Esophagus (tissue), 2 donors: ENCODE measurements at regions not wholly inside any gene's neighbourhood (a gene's known extent, or its start where the extent isn't known, plus 50 kb on each side); places are given as distances from the start of the nearest gene placed in this dataset.

Experiments
- H3K27ac ChIP-seq, 2 donors: one replicate each; pipeline ENCODE4 v1.5.1; 2013; ENCODE audit warnings: low read depth in 2 of 2, mild to moderate bottlenecking in 2 of 2, inconsistent platforms in 1 of 2, low read length in 1 of 2, moderate library complexity in 1 of 2
- H3K27me3 ChIP-seq, 2 donors: one replicate each; pipeline ENCODE4 v1.6.1; 2013; ENCODE audit warnings: low read length in 2 of 2, control low read depth in 1 of 2, mild to moderate bottlenecking in 1 of 2; ENCODE audit not compliant: insufficient read depth in 2 of 2, control insufficient read depth in 1 of 2
- H3K36me3 ChIP-seq, 2 donors: one replicate each; pipeline ENCODE4 v1.6.1; 2013; ENCODE audit warnings: low read length in 1 of 2; ENCODE audit not compliant: control insufficient read depth in 2 of 2, insufficient read depth in 2 of 2
- H3K4me1 ChIP-seq, 2 donors: one replicate each; pipeline ENCODE4 v1.6.1; 2013; ENCODE audit warnings: low read length in 1 of 2; ENCODE audit not compliant: control insufficient read depth in 2 of 2, insufficient read depth in 2 of 2
- H3K4me3 ChIP-seq, 2 donors: one replicate each; pipeline ENCODE4 v1.5.1; 2013; ENCODE audit warnings: low read length in 2 of 2, mild to moderate bottlenecking in 2 of 2, low read depth in 1 of 2, moderate library complexity in 1 of 2
- H3K9me3 ChIP-seq, 2 donors: one replicate each; pipeline ENCODE4 v1.6.1; 2013; ENCODE audit warnings: mild to moderate bottlenecking in 2 of 2, low read depth in 1 of 2, low read length in 1 of 2, moderate library complexity in 1 of 2; ENCODE audit not compliant: control insufficient read depth in 2 of 2, insufficient read depth in 1 of 2
- WGBS, 2 donors: extraction: QIAGEN DNeasy Blood & Tissue Kit; methylation state at CpG; one replicate each; pipeline ENCODE4 v1.1.7; 2013; 5-methylcytosine and 5-hydroxymethylcytosine counted together
- donor health status: healthy with polysubstance abuse.
- donor health status: Bipolar disorder and iron deficiency.

DNA sequence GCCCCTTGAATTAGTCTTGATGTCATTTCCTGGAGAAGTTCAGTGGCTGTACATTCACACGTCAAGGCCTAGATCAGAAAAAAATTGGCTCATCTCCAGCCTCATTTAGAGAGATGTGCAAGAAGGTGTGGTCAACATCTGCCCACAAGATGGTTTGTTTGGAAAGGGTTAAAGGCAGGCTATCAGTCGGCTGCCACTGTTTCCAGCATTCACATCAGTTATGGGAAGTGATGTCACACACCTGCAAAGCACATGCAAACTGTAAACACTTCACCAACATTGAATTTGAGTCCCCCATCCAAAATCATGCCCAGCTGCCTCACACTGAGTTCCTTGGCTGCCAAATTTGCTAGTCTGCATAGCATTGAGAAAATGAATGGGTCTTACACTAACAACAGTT lies 498.3 kb upstream of the INTU start:
- Histone ChIP-seq H3K4me1 (no peaks in the 10 kb centered on the region), H3K4me3 (no peak overlapping the region), H3K27ac (no peak overlapping the region), H3K27me3 (no peaks in the 10 kb centered on the region), H3K9me3 (no peaks in the 10 kb centered on the region), H3K36me3 (no peaks in the 10 kb centered on the region)
- 20 to 32% methylated on average over 2 of the region's 2 CpGs for WGBS, 2 donors

DNA sequence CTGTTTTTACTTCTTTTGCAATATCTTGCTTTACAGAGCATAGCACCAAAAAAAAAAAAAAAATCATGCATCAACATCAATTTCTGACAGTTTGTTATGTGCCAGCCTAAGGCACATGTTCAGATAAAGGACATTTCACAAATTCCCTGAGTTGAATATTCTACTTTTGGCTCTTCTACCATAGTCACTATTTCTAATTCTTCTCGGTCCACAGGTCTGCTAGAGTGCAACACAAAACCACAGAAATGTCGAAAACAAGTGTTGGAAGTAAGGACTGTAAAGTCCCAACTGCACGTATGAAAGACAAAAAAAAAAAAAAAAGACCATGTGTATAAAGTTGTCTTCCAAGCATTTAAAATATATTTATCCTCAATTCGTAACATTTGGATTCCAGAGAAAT lies 494.2 kb upstream of the INTU start:
- no peak overlapping the region for H3K27ac ChIP-seq
- no peaks in the 10 kb centered on the region for H3K9me3 ChIP-seq
- no peaks in the 10 kb centered on the region for H3K27me3 ChIP-seq
- no peaks in the 10 kb centered on the region for H3K36me3 ChIP-seq
- H3K4me1 ChIP-seq: no peaks in the 10 kb centered on the region
- 74 to 76% methylated on average over 4 of the region's 4 CpGs for WGBS, 2 donors
- no peak overlapping the region for H3K4me3 ChIP-seq

DNA sequence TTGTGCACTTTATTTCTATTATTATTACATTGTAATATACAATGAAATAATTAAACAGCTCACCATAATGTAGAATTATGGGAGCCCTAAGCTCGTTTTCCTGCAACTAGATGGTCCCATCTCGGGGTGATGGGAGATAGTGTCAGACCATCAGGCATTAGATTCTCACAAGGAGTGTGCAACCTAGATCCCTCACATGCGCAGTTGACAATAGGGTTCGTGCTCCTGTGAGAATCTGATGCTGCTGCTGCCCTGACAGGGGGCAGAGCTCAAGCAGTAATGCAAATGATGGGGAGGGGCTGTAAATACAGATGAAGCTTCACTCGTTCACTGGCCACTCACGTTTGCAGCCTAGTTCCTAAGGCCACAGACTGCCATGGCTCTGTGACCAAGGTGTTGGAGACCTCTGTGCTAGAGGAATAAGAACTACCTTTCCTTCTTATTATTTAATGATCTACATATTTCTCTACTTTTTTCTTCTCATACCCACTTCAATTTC lies 492.9 kb upstream of the INTU start:
- 68 to 73% methylated on average over 6 of the region's 6 CpGs for WGBS, 2 donors
- H3K36me3 ChIP-seq: no peaks in the 10 kb centered on the region
- H3K4me1 ChIP-seq: no peaks in the 10 kb centered on the region
- no peaks in the 10 kb centered on the region for H3K27me3 ChIP-seq
- H3K4me3 ChIP-seq: no peak overlapping the region
- H3K9me3 ChIP-seq: no peaks in the 10 kb centered on the region
- H3K27ac ChIP-seq: no peak overlapping the region

DNA sequence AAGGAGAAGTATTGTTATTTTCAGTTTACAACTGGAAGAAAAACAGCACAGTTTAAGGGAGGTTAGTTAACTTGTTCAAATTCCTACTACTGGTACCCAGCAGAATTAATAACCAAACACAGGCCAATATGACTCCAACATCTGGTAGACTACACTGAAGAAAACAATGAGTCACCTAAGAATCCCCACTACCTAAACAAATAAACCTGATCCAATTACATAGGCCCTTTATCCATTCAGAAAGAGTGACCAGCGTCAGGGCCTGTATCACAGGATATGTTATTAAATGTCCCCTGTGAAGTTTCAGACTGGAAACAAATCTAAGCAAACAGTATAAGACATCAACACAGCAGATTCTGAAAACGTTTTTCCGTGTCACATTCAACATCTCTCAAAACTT lies 492.5 kb upstream of the INTU start:
- Histone ChIP-seq H3K36me3 (no peaks in the 10 kb centered on the region), H3K4me1 (no peaks in the 10 kb centered on the region), H3K9me3 (no peaks in the 10 kb centered on the region), H3K27me3 (no peaks in the 10 kb centered on the region), H3K4me3 (no peak overlapping the region), H3K27ac (no peak overlapping the region)
- 71 to 75% methylated on average over 3 of the region's 3 CpGs for WGBS, 2 donors

DNA sequence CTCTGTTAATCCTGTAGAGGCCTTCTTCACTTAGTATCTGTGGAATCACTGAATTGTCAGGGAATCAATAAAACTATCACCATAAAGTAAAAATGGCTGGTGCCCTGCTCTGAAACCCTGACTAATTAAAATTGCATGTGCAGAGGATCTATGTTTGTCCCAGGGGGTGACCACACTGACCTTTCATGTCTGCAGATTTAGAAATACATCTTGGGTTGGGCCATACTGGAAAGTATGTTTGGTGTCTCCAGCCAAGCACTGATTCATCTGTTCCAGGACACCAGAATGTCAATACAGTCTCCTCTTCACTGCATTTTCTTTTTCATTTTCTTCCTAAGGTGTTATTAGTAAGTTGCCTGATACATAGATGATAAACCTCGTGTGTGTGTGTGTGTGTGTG lies 490.9 kb upstream of the INTU start:
- Histone ChIP-seq H3K36me3 (no peaks in the 10 kb centered on the region), H3K9me3 (no peaks in the 10 kb centered on the region), H3K27me3 (no peaks in the 10 kb centered on the region), H3K4me3 (no peak overlapping the region), H3K27ac (no peak overlapping the region), H3K4me1 (no peaks in the 10 kb centered on the region)
- WGBS, 2 donors: 69 to 72% methylated on average over 1 of the region's 1 CpG

DNA sequence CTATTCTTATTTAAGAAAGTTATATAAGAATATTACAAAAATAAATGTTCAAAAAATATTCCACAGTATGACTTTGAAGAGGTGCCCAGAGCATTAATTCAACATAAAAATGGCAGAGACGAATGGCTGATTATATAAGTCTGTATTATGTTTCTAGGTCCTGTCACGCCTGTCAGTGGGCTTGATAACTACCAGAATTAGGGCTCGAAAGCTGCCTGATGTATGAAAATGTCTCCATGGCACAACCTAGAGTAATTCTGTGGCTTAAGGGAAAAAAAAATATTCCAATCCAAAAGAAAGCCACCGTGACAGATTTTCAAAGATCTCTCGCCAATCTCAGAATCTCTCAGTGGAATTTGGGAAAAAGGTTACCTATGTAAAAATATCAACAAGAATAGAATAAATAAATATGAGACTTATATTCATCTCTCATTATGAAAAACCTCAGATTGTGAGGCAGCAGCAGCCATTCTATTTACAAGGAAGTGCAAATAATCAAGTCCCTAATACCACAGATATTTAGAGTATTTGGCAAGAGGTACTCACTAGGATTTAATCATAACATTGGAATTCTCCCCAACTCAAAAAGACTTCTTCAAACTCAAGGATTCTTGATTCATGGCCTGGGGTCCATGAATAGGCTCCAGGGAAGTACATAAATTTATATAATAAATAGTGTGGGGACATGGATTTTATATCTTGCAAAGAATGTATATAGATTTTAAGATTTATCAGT lies 489.1 kb upstream of the INTU start:
- H3K27ac ChIP-seq: no peak overlapping the region
- WGBS, 2 donors: 44 to 54% methylated on average over 5 of the region's 5 CpGs

DNA sequence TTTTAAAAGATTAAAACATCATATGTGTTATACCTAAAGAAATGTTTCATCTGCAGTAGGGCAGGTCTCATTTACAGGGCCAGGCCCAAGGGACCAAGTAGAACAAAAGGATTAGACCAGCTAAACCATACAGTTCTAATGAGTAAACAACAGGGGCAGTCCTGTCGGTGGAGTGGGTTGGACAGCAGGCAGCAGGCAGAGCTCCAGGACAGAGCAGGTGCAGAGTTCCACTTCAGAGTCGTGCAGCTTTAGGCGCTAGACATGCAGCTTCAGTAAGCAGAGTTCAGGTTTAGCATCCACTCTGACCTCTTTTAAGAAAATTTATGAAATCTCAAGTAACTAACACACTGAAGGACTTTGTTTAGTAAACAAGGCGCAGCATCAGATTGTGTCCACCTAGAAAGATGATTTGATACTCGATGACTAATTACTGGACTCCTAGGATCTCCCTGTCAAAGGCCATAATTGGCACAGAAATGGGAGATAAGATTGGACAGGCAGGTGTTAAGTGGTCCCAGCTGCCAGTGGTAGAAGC lies 487.7 kb upstream of the INTU start:
- H3K27me3 ChIP-seq: no peaks in the 10 kb centered on the region
- 68 to 70% methylated on average over 5 of the region's 5 CpGs for WGBS, 2 donors
- no peaks in the 10 kb centered on the region for H3K9me3 ChIP-seq
- H3K4me3 ChIP-seq: no peak overlapping the region
- no peaks in the 10 kb centered on the region for H3K4me1 ChIP-seq
- H3K36me3 ChIP-seq: no peaks in the 10 kb centered on the region
- H3K27ac ChIP-seq: no peak overlapping the region

More for the DNA sequence above, 489.1 kb upstream of the INTU start:
- H3K36me3 ChIP-seq: no peaks in the 10 kb centered on the region
- no peaks in the 10 kb centered on the region for H3K27me3 ChIP-seq
- no peaks in the 10 kb centered on the region for H3K9me3 ChIP-seq
- no peak overlapping the region for H3K4me3 ChIP-seq
- no peaks in the 10 kb centered on the region for H3K4me1 ChIP-seq

DNA sequence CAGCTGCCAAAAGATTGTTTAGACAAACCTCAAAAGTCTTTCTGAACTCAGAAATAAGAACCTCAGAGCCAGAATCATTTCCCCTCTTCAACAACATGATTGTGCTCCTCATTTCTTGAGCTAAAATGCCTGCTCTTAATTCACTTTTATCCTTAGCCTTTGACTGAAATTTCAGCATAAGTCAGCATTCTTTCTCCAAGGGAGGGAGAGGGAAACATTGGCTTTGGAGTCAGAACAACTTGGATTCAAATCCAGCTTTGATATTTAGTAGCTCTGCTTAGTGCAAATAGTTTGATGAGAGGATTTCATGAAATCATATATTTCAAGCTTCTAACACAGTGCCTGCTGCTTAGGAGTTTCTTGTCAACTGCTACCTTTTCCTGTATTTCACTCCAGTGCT lies 484.6 kb upstream of the INTU start:
- Histone ChIP-seq H3K36me3 (no peaks in the 10 kb centered on the region), H3K9me3 (no peaks in the 10 kb centered on the region), H3K4me1 (no peaks in the 10 kb centered on the region), H3K4me3 (no peak overlapping the region), H3K27ac (no peak overlapping the region), H3K27me3 (no peaks in the 10 kb centered on the region)

DNA sequence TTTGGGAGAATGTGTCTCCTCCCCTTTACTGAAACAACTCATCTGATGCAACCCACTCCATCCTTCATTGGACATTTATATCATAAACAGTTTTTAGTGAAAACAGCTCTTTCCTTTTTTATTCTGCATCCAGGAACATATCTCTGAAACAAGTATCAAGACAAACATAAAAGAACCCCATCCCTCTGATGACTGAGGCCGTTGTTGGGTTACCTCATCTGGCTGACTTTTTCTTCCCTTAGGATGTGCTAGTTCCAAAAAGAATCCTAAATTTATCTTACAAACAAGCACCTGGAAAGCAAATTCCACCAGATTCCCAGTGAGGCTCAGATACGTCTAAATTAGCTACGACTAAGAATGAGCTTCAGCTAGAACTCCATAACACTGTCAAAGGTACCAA lies 483.7 kb upstream of the INTU start:
- Histone ChIP-seq H3K4me3 (no peak overlapping the region), H3K27me3 (no peaks in the 10 kb centered on the region), H3K9me3 (no peaks in the 10 kb centered on the region), H3K4me1 (no peaks in the 10 kb centered on the region), H3K36me3 (no peaks in the 10 kb centered on the region), H3K27ac (no peak overlapping the region)
- WGBS, 2 donors: 90 to 92% methylated on average over 3 of the region's 3 CpGs

DNA sequence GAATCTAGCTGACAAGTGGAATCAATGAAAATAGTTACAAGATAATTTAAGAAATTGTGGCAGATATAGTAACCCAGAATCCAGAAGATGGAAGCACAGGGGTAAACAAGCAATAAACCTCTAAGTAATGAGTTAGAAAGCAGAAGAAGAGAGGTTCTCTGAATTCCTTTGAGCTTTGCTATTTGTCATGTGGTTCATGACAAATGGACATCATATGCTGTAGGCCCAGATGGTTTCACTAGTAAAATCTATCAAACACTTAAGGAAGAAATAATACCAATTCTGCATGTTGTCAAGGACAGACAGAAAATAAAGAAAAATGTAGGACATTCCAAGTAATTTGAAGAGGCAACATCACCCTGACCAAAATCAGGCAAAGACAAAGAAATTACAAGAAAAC lies 480.8 kb upstream of the INTU start:
- H3K9me3 ChIP-seq: no peaks in the 10 kb centered on the region
- no peaks in the 10 kb centered on the region for H3K36me3 ChIP-seq
- H3K4me1 ChIP-seq: no peaks in the 10 kb centered on the region
- H3K4me3 ChIP-seq: no peak overlapping the region
- H3K27ac ChIP-seq: no peak overlapping the region
- no peaks in the 10 kb centered on the region for H3K27me3 ChIP-seq
